ENCODE measurements at regions not wholly inside any gene's neighbourhood (a gene's known extent, or its start where the extent isn't known, plus 50 kb on each side); places are given as distances from the start of the nearest gene placed in this dataset.

GRCh38 chr3:76684946-76685345 is 355.0 kb upstream of the ROBO2 start:
- Histone ChIP-seq H2AFZ (no peak overlapping the region), H3K9me2 (ENCODE audit: insufficient read depth) (no peaks in the 10 kb centered on the region), H3K79me2 (ENCODE audit: low read depth) (no peaks in the 10 kb centered on the region), H3K4me1 (replicated peaks; ENCODE audit: insufficient read depth) (no peaks in the 10 kb centered on the region), H4K20me1 (ENCODE audit: insufficient read depth) (no peaks in the 10 kb centered on the region), H3K4me3 (no peak overlapping the region), H3K9me3 (ENCODE audit: insufficient read depth, low read depth) (no peaks in the 10 kb centered on the region), H3K27me3 (ENCODE audit: insufficient read depth, low read depth) (no peaks in the 10 kb centered on the region), H3K36me3 (ENCODE audit: low read depth) (no peaks in the 10 kb centered on the region), H3F3A (ENCODE audit: insufficient read depth, low read depth) (no peaks in the 10 kb centered on the region), H3K27ac (no peak overlapping the region), H3K4me2 (no peak overlapping the region)
- POLR2A ChIA-PET (ENCODE audit: unreplicated experiment) = no interaction called here
- CTCF ChIA-PET = no interaction called here
- no TSS peak for BruUV-seq (replicated peaks)
- no peak for TF ChIP-seq CTCF (conservative IDR thresholded peaks at IDR 0.05)
- TF ChIP-seq EZH2 (IDR thresholded peaks at IDR 0.05; ENCODE audit: low read depth) = no peak
- no peak for DNase-seq
- intact Hi-C loops (cut with micrococcal nuclease; ENCODE audit: unreplicated experiment) = no loop called here

GRCh38 chr3:76685858-76686257 is 354.0 kb upstream of the ROBO2 start:
- H4K20me1 ChIP-seq (ENCODE audit: insufficient read depth) = no peaks in the 10 kb centered on the region
- H3K4me1 ChIP-seq (replicated peaks; ENCODE audit: insufficient read depth) = no peaks in the 10 kb centered on the region
- no peak overlapping the region for H3K4me3 ChIP-seq
- ChIA-PET CTCF (no interaction called here), POLR2A (ENCODE audit: unreplicated experiment) (no interaction called here)
- H3K79me2 ChIP-seq (ENCODE audit: low read depth) = no peaks in the 10 kb centered on the region
- no peak overlapping the region for H3K27ac ChIP-seq
- H3F3A ChIP-seq (ENCODE audit: insufficient read depth, low read depth) = no peaks in the 10 kb centered on the region
- TF ChIP-seq CTCF (conservative IDR thresholded peaks at IDR 0.05) (no peak), EZH2 (IDR thresholded peaks at IDR 0.05; ENCODE audit: low read depth) (no peak)
- DNase-seq = no peak
- H3K9me2 ChIP-seq (ENCODE audit: insufficient read depth) = no peaks in the 10 kb centered on the region
- intact Hi-C loops (cut with micrococcal nuclease; ENCODE audit: unreplicated experiment) = no loop called here
- no TSS peak for BruUV-seq (replicated peaks)
- no peaks in the 10 kb centered on the region for H3K9me3 ChIP-seq (ENCODE audit: insufficient read depth, low read depth)
- no peak overlapping the region for H2AFZ ChIP-seq
- H3K27me3 ChIP-seq (ENCODE audit: insufficient read depth, low read depth) = no peaks in the 10 kb centered on the region
- no peak overlapping the region for H3K4me2 ChIP-seq
- H3K36me3 ChIP-seq (ENCODE audit: low read depth) = no peaks in the 10 kb centered on the region

GRCh38 chr3:76687019-76687418 is 352.9 kb upstream of the ROBO2 start:
- H3K27ac ChIP-seq = no peak overlapping the region
- no peaks in the 10 kb centered on the region for H3K9me3 ChIP-seq (ENCODE audit: insufficient read depth, low read depth)
- no peaks in the 10 kb centered on the region for H3F3A ChIP-seq (ENCODE audit: insufficient read depth, low read depth)
- no peak overlapping the region for H2AFZ ChIP-seq
- TF ChIP-seq EZH2 (IDR thresholded peaks at IDR 0.05; ENCODE audit: low read depth) (no peak), CTCF (conservative IDR thresholded peaks at IDR 0.05) (no peak)
- intact Hi-C loops (cut with micrococcal nuclease; ENCODE audit: unreplicated experiment) = no loop called here
- no peaks in the 10 kb centered on the region for H3K36me3 ChIP-seq (ENCODE audit: low read depth)
- CTCF ChIA-PET = no interaction called here
- H3K4me3 ChIP-seq = no peak overlapping the region
- POLR2A ChIA-PET (ENCODE audit: unreplicated experiment) = no interaction called here
- BruUV-seq (replicated peaks) = no TSS peak
- no peaks in the 10 kb centered on the region for H3K79me2 ChIP-seq (ENCODE audit: low read depth)
- H3K4me1 ChIP-seq (replicated peaks; ENCODE audit: insufficient read depth) = no peaks in the 10 kb centered on the region
- no peak overlapping the region for H3K4me2 ChIP-seq
- H4K20me1 ChIP-seq (ENCODE audit: insufficient read depth) = no peaks in the 10 kb centered on the region
- no peak for DNase-seq
- no peaks in the 10 kb centered on the region for H3K9me2 ChIP-seq (ENCODE audit: insufficient read depth)
- no peaks in the 10 kb centered on the region for H3K27me3 ChIP-seq (ENCODE audit: insufficient read depth, low read depth)

Data from PC-9 (cell line).